ENCODE measurements at regions not wholly inside any gene's neighbourhood (a gene's known extent, or its start where the extent isn't known, plus 50 kb on each side); places are given as distances from the start of the nearest gene placed in this dataset.
"Not testable (repeated sequence)": the region's sequence is repeated elsewhere in the genome, so short reads cannot be mapped to it uniquely, and the experiment has no call there.

- no peaks in the 10 kb centered on the region for H4K20me1 ChIP-seq
- TF ChIP-seq Cebpa-rat (IDR thresholded peaks at IDR 0.05) = no peak
- no peaks in the 10 kb centered on the region for H3K36me3 ChIP-seq
- peaks cover 8% of the 10 kb centered on the region for H3K4me1 ChIP-seq
- H3K4me2 ChIP-seq = no peak overlapping the region
- H3K27me3 ChIP-seq = no peaks in the 10 kb centered on the region
- no peaks in the 10 kb centered on the region for H3K9me3 ChIP-seq
- no peak overlapping the region for H3K9ac ChIP-seq
- H3K27ac ChIP-seq = no peak overlapping the region
- no peak overlapping the region for H3K4me3 ChIP-seq
These were observed 78.9 kb upstream of the AMN1 start for GRCh38 chr12:31807773-31808097.

- not testable (repeated sequence) for H4K20me1 ChIP-seq, H3K27me3 ChIP-seq, H3K4me2 ChIP-seq, H3K27ac ChIP-seq, H3K4me3 ChIP-seq, H3K9ac ChIP-seq, H3K9me3 ChIP-seq, H3K36me3 ChIP-seq, H3K4me1 ChIP-seq
These were observed 78.4 kb upstream of the AMN1 start for GRCh38 chr12:31807081-31807772.

- H3K9ac ChIP-seq, H3K4me2 ChIP-seq, H3K4me3 ChIP-seq, H4K20me1 ChIP-seq, H3K9me3 ChIP-seq, H3K27ac ChIP-seq, H3K36me3 ChIP-seq, H3K4me1 ChIP-seq, H3K27me3 ChIP-seq: not testable (repeated sequence)
These were observed 76.9 kb upstream of the AMN1 start for GRCh38 chr12:31805681-31806080.

- H3K9ac ChIP-seq, H3K4me1 ChIP-seq, H4K20me1 ChIP-seq, H3K4me2 ChIP-seq, H3K27me3 ChIP-seq, H3K9me3 ChIP-seq, H3K36me3 ChIP-seq, H3K27ac ChIP-seq, H3K4me3 ChIP-seq: not testable (repeated sequence)
These were observed 75.9 kb upstream of the AMN1 start for GRCh38 chr12:31804707-31805106.

GRCh38 chr12:31804185-31804504, 75.3 kb upstream of the AMN1 start:
- Histone ChIP-seq H4K20me1 (no peaks in the 10 kb centered on the region), H3K36me3 (no peaks in the 10 kb centered on the region), H3K4me1 (peaks cover 4% of the 10 kb centered on the region), H3K27me3 (no peaks in the 10 kb centered on the region), H3K4me3 (no peak overlapping the region), H3K4me2 (no peak overlapping the region), H3K9me3 (no peaks in the 10 kb centered on the region), H3K9ac (no peak overlapping the region), H3K27ac (no peak overlapping the region)
- no peak for TF ChIP-seq Cebpa-rat (IDR thresholded peaks at IDR 0.05)

- Histone ChIP-seq H3K4me1 (no peaks in the 10 kb centered on the region), H3K27me3 (no peaks in the 10 kb centered on the region), H3K4me2 (no peak overlapping the region)
These were observed 74.7 kb upstream of the AMN1 start for GRCh38 chr12:31803306-31804184.

GRCh38 chr12:31801872-31802271, 73.1 kb upstream of the AMN1 start:
- Histone ChIP-seq H3K27ac (no peak overlapping the region), H3K4me3 (no peak overlapping the region), H3K27me3 (no peaks in the 10 kb centered on the region), H3K36me3 (no peaks in the 10 kb centered on the region), H3K9me3 (no peaks in the 10 kb centered on the region), H3K4me1 (no peaks in the 10 kb centered on the region), H3K4me2 (no peak overlapping the region), H4K20me1 (no peaks in the 10 kb centered on the region), H3K9ac (no peak overlapping the region)
- TF ChIP-seq Cebpa-rat (IDR thresholded peaks at IDR 0.05) = no peak

More at GRCh38 chr12:31803306-31804184, 74.7 kb upstream of the AMN1 start:
- no peak overlapping the region for H3K4me3 ChIP-seq
- no peaks in the 10 kb centered on the region for H3K36me3 ChIP-seq
- TF ChIP-seq Cebpa-rat (IDR thresholded peaks at IDR 0.05) = no peak
- H3K27ac ChIP-seq = no peak overlapping the region
- H3K9ac ChIP-seq = no peak overlapping the region
- no peaks in the 10 kb centered on the region for H3K9me3 ChIP-seq
- H4K20me1 ChIP-seq = no peaks in the 10 kb centered on the region

- TF ChIP-seq Cebpa-rat (IDR thresholded peaks at IDR 0.05) = no peak
- Histone ChIP-seq H3K27ac (no peak overlapping the region), H3K9me3 (peaks cover 5% of the 10 kb centered on the region; the same call in 1 of the 2 replicates), H3K4me3 (no peak overlapping the region), H3K36me3 (no peaks in the 10 kb centered on the region), H4K20me1 (no peaks in the 10 kb centered on the region), H3K4me2 (no peak overlapping the region), H3K27me3 (no peaks in the 10 kb centered on the region), H3K4me1 (no peaks in the 10 kb centered on the region), H3K9ac (no peak overlapping the region)
These were observed 68.5 kb upstream of the AMN1 start for GRCh38 chr12:31797230-31797872.

- H3K27ac ChIP-seq = no peak overlapping the region
- no peaks in the 10 kb centered on the region for H3K36me3 ChIP-seq
- no peak overlapping the region for H3K4me3 ChIP-seq
- H3K4me1 ChIP-seq = no peaks in the 10 kb centered on the region
- H3K4me2 ChIP-seq = no peak overlapping the region
- H3K9ac ChIP-seq = no peak overlapping the region
- no peak for TF ChIP-seq Cebpa-rat (IDR thresholded peaks at IDR 0.05)
- H4K20me1 ChIP-seq = no peaks in the 10 kb centered on the region
- no peaks in the 10 kb centered on the region for H3K27me3 ChIP-seq
- peaks cover 12% of the 10 kb centered on the region; the same call in 1 of the 2 replicates for H3K9me3 ChIP-seq
These were observed 67.6 kb upstream of the AMN1 start for GRCh38 chr12:31796270-31796951.

- no peak overlapping the region for H3K4me2 ChIP-seq
- no peak overlapping the region for H3K9ac ChIP-seq
- no peaks in the 10 kb centered on the region for H3K4me1 ChIP-seq
- no peaks in the 10 kb centered on the region for H3K27me3 ChIP-seq
- H3K36me3 ChIP-seq = no peaks in the 10 kb centered on the region
- H3K4me3 ChIP-seq = no peak overlapping the region
- no peaks in the 10 kb centered on the region for H4K20me1 ChIP-seq
- TF ChIP-seq Cebpa-rat (IDR thresholded peaks at IDR 0.05) = no peak
- peaks cover 12% of the 10 kb centered on the region; the same call in 1 of the 2 replicates for H3K9me3 ChIP-seq
- H3K27ac ChIP-seq = no peak overlapping the region
These were observed 65.9 kb upstream of the AMN1 start for GRCh38 chr12:31794745-31795144.

GRCh38 chr12:31791265-31791664, 62.4 kb upstream of the AMN1 start:
- H3K4me1 ChIP-seq, H3K27me3 ChIP-seq, H3K27ac ChIP-seq, H4K20me1 ChIP-seq, H3K9ac ChIP-seq, H3K4me3 ChIP-seq, H3K4me2 ChIP-seq, H3K36me3 ChIP-seq: not testable (repeated sequence)
- peaks cover 12% of the 10 kb centered on the region; the same call in 1 of the 2 replicates for H3K9me3 ChIP-seq
